ENCODE measurements at regions not wholly inside any gene's neighbourhood (a gene's known extent, or its start where the extent isn't known, plus 50 kb on each side); places are given as distances from the start of the nearest gene placed in this dataset.

- CTCF ChIA-PET = no interaction called here
- SMC1A ChIA-PET (ENCODE audit: uncharacterized antibody, unreplicated experiment) = interaction anchor here (0.8 to 1.1 kb wide), 3 partner anchors 44 to 96 kb away, joined by 3 to 4 read pairs (median 3); no protein-coding TSS in a partner anchor
- TF ChIP-seq NR2C1 (IDR thresholded peaks at IDR 0.05) = no peak
- TF ChIP-seq, protein P1, sequence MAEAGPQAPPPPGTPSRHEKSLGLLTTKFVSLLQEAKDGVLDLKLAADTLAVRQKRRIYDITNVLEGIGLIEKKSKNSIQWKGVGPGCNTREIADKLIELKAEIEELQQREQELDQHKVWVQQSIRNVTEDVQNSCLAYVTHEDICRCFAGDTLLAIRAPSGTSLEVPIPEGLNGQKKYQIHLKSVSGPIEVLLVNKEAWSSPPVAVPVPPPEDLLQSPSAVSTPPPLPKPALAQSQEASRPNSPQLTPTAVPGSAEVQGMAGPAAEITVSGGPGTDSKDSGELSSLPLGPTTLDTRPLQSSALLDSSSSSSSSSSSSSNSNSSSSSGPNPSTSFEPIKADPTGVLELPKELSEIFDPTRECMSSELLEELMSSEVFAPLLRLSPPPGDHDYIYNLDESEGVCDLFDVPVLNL (IDR thresholded peaks at IDR 0.05; ENCODE audit: low read depth, low read length) = no peak
- TF ChIP-seq JUNB (IDR thresholded peaks at IDR 0.05) = no peak
- no peak for TF ChIP-seq MAX (IDR thresholded peaks at IDR 0.05; ENCODE audit: low read depth, low read length)
- ATAC-seq = no peak
- Histone ChIP-seq H3K36me3 (ENCODE audit: control insufficient read depth in 2 of 2, insufficient read depth in 2 of 2, low read length in 1 of 2) (no peaks in the 10 kb centered on the region), H2AFZ (ENCODE audit: control insufficient read depth, low read depth, low read length) (no peak overlapping the region), H3K27ac (ENCODE audit: control insufficient read depth, insufficient read depth) (no peak overlapping the region), H3K9ac (ENCODE audit: control insufficient read depth, insufficient read depth, low read length) (no peak overlapping the region), H3K27me3 (replicated peaks in 1 of 2; ENCODE audit: control insufficient read depth in 2 of 2, insufficient read depth in 2 of 2, low read length in 1 of 2) (no peaks in the 10 kb centered on the region; a peak in 1 of 4 replicates), H3K9me3 (replicated peaks; ENCODE audit: control insufficient read depth, insufficient read depth, low read length) (no peaks in the 10 kb centered on the region), H3K4me1 (ENCODE audit: control insufficient read depth, insufficient read depth, low read length) (no peaks in the 10 kb centered on the region), H3K79me2 (ENCODE audit: control insufficient read depth, insufficient read depth, low read length) (no peaks in the 10 kb centered on the region), H3K4me2 (ENCODE audit: control insufficient read depth, insufficient read depth) (no peak overlapping the region), H4K20me1 (ENCODE audit: control insufficient read depth, insufficient read depth) (no peaks in the 10 kb centered on the region), H3K4me3 (no peak overlapping the region)
- in situ Hi-C loops (cut with MboI) = no loop called here
- no TSS peak for BruUV-seq (replicated peaks)
- WGBS (ENCODE audit: insufficient coverage, insufficient replicate concordance, low lambda C conversion rate, missing lambda C conversion rate) = 97% methylated on average over 2 of the region's 2 CpGs
- DNase-seq (ENCODE audit: low read depth, low spot score) = no peak
- FAIRE-seq = no peak
- intact Hi-C loops (cut with micrococcal nuclease; ENCODE audit: unreplicated experiment) = no loop called here
- RAD21 ChIA-PET (ENCODE audit: unreplicated experiment) = interaction anchor here (1.0 kb wide), 1 partner anchor 15 kb away, joined by 3 read pairs; no protein-coding TSS in a partner anchor
- POLR2A ChIA-PET = no interaction called here
These were observed 68.6 kb upstream of the OTUD4 start for GRCh38 chr4:145248971-145249370.

DNA sequence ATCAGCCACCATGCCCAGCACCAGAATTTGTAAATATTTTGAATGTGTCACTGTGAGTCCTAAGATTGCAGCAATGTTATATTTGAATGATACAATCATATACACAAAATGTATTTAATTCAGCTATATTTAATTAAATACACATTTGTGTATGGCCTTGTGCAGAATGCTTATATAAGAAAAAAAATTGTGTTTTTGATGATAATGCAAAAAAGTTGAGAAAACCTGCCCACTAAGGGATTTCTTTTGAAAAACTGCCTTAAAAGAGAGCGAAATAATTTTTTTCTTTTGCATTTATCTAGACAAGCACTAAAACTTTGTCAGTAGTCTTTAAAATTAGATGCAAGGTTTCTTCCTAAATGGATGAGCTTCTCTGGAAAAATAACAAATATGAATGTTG is 68.1 kb upstream of the OTUD4 start:
- DNase-seq (ENCODE audit: low read depth, low spot score) = no peak
- Histone ChIP-seq H3K27me3 (replicated peaks in 1 of 2; ENCODE audit: control insufficient read depth in 2 of 2, insufficient read depth in 2 of 2, low read length in 1 of 2) (no peaks in the 10 kb centered on the region; a peak in 1 of 4 replicates), H2AFZ (ENCODE audit: control insufficient read depth, low read depth, low read length) (no peak overlapping the region), H3K79me2 (ENCODE audit: control insufficient read depth, insufficient read depth, low read length) (no peaks in the 10 kb centered on the region), H3K36me3 (ENCODE audit: control insufficient read depth in 2 of 2, insufficient read depth in 2 of 2, low read length in 1 of 2) (no peaks in the 10 kb centered on the region), H3K9ac (ENCODE audit: control insufficient read depth, insufficient read depth, low read length) (no peak overlapping the region), H3K4me1 (ENCODE audit: control insufficient read depth, insufficient read depth, low read length) (no peaks in the 10 kb centered on the region), H3K27ac (ENCODE audit: control insufficient read depth, insufficient read depth) (no peak overlapping the region), H4K20me1 (ENCODE audit: control insufficient read depth, insufficient read depth) (no peaks in the 10 kb centered on the region), H3K4me3 (no peak overlapping the region), H3K4me2 (ENCODE audit: control insufficient read depth, insufficient read depth) (no peak overlapping the region), H3K9me3 (replicated peaks; ENCODE audit: control insufficient read depth, insufficient read depth, low read length) (no peaks in the 10 kb centered on the region; the same call in 2 of the 3 replicates)
- FAIRE-seq = no peak
- SMC1A ChIA-PET (ENCODE audit: uncharacterized antibody, unreplicated experiment) = interaction anchor here (0.8 to 1.1 kb wide), 3 partner anchors 44 to 96 kb away, joined by 3 to 4 read pairs (median 3); no protein-coding TSS in a partner anchor
- no peak for ATAC-seq
- intact Hi-C loops (cut with micrococcal nuclease; ENCODE audit: unreplicated experiment) (no loop called here), in situ Hi-C loops (cut with MboI) (no loop called here)
- no peak for TF ChIP-seq NR2C1 (IDR thresholded peaks at IDR 0.05)
- TF ChIP-seq, protein P1 (IDR thresholded peaks at IDR 0.05; ENCODE audit: low read depth, low read length) = no peak
- no peak for TF ChIP-seq BACH1 (IDR thresholded peaks at IDR 0.05; ENCODE audit: borderline replicate concordance)
- TF ChIP-seq CUX1 (IDR thresholded peaks at IDR 0.05; ENCODE audit: insufficient replicate concordance, low read depth, low read length) = no peak
- no peak for TF ChIP-seq SRF (IDR thresholded peaks at IDR 0.05; ENCODE audit: low read depth in 2 of 2, low read length in 2 of 2)
- RAD21 ChIA-PET (ENCODE audit: unreplicated experiment) = interaction anchor here (0.6 to 1.0 kb wide), 2 partner anchors 15 to 113 kb away, joined by 3 to 5 read pairs; no protein-coding TSS in a partner anchor
- WGBS (ENCODE audit: insufficient coverage, insufficient replicate concordance, low lambda C conversion rate, missing lambda C conversion rate) = 24% methylated on average over 1 of the region's 1 CpG
- POLR2A ChIA-PET = interaction anchor here (0.6 to 0.7 kb wide), 2 partner anchors 13 to 968 kb away, joined by 3 to 5 read pairs; no protein-coding TSS in a partner anchor
- no TSS peak for BruUV-seq (replicated peaks)
- CTCF ChIA-PET = interaction anchor here (0.7 kb wide), 1 partner anchor 13 kb away, joined by 3 read pairs; no protein-coding TSS in a partner anchor

All from GM12878 (cell line).